ENCODE measurements at regions not wholly inside any gene's neighbourhood (a gene's known extent, or its start where the extent isn't known, plus 50 kb on each side); places are given as distances from the start of the nearest gene placed in this dataset.
"Not testable (repeated sequence)": the region's sequence is repeated elsewhere in the genome, so short reads cannot be mapped to it uniquely, and the experiment has no call there.

DNA sequence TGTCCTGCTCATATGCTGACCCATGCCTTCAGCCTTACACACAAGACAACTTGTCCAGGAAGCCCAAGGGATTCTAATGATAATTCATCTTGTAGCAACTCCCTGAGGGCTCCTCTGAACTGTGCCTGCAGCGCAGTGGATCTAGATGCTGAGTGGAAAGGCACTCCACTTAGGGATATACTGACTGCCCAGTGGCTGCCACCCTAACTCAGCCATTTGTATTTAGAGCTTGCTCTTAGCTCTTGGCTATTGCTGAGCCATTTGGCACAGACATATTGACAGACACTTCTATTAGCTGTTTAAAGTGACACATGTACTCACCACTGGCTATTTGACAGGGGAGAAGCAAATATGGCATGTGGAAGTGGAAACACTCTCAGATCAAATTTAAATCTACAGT is 278.3 kb upstream of the SGK1 start:
- Mint-ChIP-seq H3K4me1 (no peaks in the 10 kb centered on the region), H3K9me3 (no peaks in the 10 kb centered on the region), H3K27me3 (no peaks in the 10 kb centered on the region), H3K4me3 (no peak overlapping the region), H3K27ac (no peak overlapping the region), H3K36me3 (no peaks in the 10 kb centered on the region)

DNA sequence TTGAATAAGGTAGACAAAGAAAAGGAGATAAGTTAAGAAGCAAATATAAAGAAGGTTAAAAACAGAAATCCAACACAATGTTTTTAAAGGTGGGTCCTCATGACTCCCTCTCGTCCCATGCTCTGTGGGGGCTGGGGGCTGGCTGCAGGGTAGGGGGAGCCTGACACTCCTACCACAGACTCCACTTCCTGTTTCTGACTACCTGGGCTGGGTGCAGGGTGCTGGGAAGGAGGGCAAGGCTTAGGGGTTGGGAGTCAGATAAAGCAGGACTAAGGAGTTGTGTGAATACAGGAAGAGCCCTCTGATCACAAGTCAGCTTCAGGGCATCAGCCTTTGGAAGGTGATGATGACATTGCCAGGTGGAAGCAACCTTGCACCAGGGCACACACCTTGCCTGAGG is 277.0 kb upstream of the SGK1 start:
- H3K4me1 Mint-ChIP-seq: no peaks in the 10 kb centered on the region
- H3K4me3 Mint-ChIP-seq: no peak overlapping the region
- no peaks in the 10 kb centered on the region for H3K36me3 Mint-ChIP-seq
- no peaks in the 10 kb centered on the region for H3K9me3 Mint-ChIP-seq
- no peak overlapping the region for H3K27ac Mint-ChIP-seq
- H3K27me3 Mint-ChIP-seq: no peaks in the 10 kb centered on the region

DNA sequence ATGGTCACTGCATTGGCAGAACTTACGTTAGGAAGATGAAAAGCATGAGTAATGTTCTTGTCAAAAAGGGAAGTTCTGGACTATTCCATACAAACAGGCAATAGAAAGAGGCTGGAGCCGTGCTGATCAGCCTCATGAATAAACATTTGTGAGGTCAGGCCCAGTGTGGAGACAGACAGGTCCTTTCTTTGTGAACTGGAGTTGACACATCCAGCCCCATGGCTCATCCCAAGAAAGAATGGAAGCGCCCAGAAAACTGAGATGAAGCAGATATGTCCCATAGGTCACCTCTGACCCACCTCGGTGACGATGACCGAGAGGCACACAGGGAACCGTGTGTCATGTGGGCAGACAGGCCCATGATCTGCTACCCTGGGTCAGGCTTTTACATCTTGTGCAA is 276.0 kb upstream of the SGK1 start:
- H3K4me1 Mint-ChIP-seq: no peaks in the 10 kb centered on the region
- H3K9me3 Mint-ChIP-seq: no peaks in the 10 kb centered on the region
- no peak overlapping the region for H3K4me3 Mint-ChIP-seq
- no peaks in the 10 kb centered on the region for H3K27me3 Mint-ChIP-seq
- H3K36me3 Mint-ChIP-seq: no peaks in the 10 kb centered on the region
- no peak overlapping the region for H3K27ac Mint-ChIP-seq

DNA sequence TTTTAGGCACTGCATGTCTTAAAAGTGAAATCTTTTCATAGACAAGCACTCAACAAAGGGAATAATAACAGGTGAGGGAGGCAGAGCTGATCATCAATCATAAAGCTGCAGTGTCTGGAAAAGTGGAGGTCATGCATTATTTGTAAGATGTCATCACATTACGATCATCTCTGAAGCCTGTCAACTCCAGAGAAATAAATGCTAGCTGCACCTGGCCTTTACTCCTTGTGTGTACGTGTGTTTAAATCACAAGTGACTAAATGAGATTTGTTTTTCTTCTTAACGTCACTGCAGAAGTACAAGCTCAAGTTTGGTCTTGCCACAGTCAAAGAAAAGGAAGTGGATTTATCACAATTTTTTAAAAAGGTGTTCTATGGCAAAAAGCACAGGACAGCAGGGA is 275.5 kb upstream of the SGK1 start:
- Mint-ChIP-seq H3K27me3 (no peaks in the 10 kb centered on the region), H3K36me3 (no peaks in the 10 kb centered on the region), H3K27ac (no peak overlapping the region), H3K9me3 (no peaks in the 10 kb centered on the region), H3K4me1 (no peaks in the 10 kb centered on the region), H3K4me3 (no peak overlapping the region)

DNA sequence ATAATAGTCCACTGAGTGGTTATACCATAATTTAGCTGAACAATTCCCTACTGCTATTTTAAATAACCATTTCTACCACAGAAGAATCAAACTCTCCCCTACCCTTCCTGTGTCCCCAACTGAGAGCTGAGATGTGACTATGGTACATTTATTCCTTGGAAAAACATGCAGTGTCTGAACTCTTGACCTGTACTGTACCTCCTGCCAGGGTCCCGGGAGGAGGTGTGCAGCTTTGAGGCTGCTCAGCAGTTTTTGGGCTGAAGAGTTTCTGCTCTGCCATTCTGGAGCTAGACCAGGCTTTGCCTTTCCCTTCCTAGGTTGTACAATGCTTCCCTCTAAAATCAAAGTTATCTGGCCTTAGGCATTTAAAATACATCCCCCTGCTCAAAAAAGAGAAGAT is 275.1 kb upstream of the SGK1 start:
- Mint-ChIP-seq H3K27me3 (no peaks in the 10 kb centered on the region), H3K27ac (no peak overlapping the region)

DNA sequence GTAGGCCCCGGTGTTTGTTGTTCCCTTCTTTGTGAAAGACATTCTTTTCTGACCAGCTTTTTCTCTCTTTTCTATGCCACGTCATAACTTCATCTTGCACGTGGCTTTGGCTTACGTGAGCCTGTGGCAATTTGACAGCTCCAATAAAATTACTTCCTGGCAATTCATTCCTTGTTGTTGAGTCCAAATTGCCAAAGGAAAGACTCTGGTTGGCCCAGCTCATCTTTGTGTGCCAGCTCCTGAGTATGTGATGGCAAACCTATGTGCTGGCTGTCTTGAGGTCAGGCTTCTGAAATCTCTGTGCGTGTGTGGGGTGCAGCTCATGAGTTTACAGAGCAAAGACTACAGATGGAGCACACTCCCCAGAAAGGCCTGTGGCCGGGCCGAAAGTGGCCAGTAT is 272.5 kb upstream of the SGK1 start:
- Mint-ChIP-seq H3K27ac (no peak overlapping the region), H3K4me1 (no peaks in the 10 kb centered on the region), H3K27me3 (no peaks in the 10 kb centered on the region), H3K4me3 (no peak overlapping the region), H3K36me3 (no peaks in the 10 kb centered on the region), H3K9me3 (no peaks in the 10 kb centered on the region)

More for the DNA sequence above, 275.1 kb upstream of the SGK1 start:
- H3K36me3 Mint-ChIP-seq: no peaks in the 10 kb centered on the region
- no peaks in the 10 kb centered on the region for H3K9me3 Mint-ChIP-seq
- no peak overlapping the region for H3K4me3 Mint-ChIP-seq
- no peaks in the 10 kb centered on the region for H3K4me1 Mint-ChIP-seq

DNA sequence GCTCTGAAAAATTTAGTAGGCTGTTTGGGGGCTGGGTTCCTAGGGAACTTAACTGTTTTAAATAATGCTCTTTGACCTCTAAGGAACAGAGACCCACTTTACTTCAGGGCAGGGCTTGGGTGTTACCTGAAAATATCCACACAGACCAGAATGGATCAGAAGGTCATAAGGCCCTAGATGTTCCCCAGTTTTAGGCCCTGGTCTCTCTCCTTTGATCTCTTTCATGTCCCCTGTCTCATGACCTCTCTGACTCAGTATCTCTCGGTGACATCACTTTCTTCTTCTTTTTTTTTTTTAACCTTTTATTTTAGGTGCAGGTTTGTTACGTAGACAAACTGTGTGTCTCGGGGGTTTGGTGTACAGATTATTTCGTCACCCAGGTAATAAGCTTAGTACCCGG is 272.1 kb upstream of the SGK1 start:
- Mint-ChIP-seq H3K27me3 (no peaks in the 10 kb centered on the region), H3K27ac (no peak overlapping the region), H3K9me3 (no peaks in the 10 kb centered on the region), H3K36me3 (no peaks in the 10 kb centered on the region), H3K4me3 (no peak overlapping the region), H3K4me1 (no peaks in the 10 kb centered on the region)

DNA sequence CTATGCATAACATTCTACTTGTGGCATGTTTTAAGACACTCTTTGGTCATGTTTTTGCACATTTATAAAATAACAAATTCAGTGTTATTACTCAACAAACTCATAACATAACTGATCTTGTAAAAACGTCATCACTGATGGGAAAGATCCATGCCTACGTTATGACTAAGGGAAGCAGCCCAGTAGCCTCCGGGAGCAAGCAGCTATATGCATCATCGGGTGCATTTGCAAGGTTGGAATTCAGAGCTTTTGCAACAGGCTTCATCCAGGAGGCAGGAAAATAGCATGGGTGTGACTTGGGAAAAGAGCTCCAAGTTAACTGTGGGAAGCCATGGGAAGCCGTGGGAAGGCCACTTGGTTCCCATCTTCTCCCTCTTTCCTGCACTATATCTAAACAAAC is 271.6 kb upstream of the SGK1 start:
- no peaks in the 10 kb centered on the region for H3K9me3 Mint-ChIP-seq
- H3K27me3 Mint-ChIP-seq: no peaks in the 10 kb centered on the region
- no peak overlapping the region for H3K27ac Mint-ChIP-seq
- H3K4me1 Mint-ChIP-seq: no peaks in the 10 kb centered on the region
- no peak overlapping the region for H3K4me3 Mint-ChIP-seq
- H3K36me3 Mint-ChIP-seq: no peaks in the 10 kb centered on the region

DNA sequence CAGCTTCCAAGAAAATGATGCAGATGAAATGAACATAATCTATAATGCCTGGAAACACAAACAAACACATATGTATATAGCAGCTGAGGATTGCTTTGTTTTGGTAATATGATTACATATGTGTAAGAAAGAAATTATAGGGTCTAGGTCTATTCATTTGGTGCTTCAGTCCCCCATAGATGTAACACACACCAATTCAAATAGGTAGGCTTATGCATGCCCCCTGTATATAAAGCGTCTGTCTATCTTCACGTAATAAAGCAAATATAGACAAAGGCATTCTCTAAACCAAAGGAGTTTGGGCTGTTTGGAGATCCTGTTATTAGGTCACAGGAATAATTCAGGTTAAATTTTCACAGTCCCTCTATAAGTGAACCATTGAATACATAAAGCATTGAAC is 270.4 kb upstream of the SGK1 start:
- no peaks in the 10 kb centered on the region for H3K27me3 Mint-ChIP-seq
- no peaks in the 10 kb centered on the region for H3K36me3 Mint-ChIP-seq
- H3K27ac Mint-ChIP-seq: no peak overlapping the region
- no peaks in the 10 kb centered on the region for H3K4me1 Mint-ChIP-seq
- no peaks in the 10 kb centered on the region for H3K9me3 Mint-ChIP-seq
- no peak overlapping the region for H3K4me3 Mint-ChIP-seq

DNA sequence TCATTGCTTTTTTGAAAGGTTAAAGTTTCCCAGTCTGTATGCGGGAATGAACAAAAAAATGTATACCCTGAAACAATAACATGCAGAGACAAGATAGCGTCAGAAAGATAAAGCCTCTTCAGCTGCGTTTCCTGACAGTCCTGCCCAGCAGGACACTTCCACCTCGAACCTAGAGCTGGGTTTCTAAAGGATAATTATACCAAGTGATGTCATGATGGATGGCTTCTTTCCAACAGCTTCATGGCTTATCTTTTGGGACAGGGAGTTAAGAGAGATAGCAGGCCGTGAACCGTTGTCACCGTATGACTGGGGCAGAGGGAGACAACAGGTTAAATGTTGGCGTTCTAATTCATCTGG is 267.6 kb upstream of the SGK1 start:
- H3K36me3 Mint-ChIP-seq: no peaks in the 10 kb centered on the region
- H3K27ac Mint-ChIP-seq: no peak overlapping the region
- no peaks in the 10 kb centered on the region for H3K9me3 Mint-ChIP-seq
- no peaks in the 10 kb centered on the region for H3K4me1 Mint-ChIP-seq
- H3K4me3 Mint-ChIP-seq: no peak overlapping the region
- H3K27me3 Mint-ChIP-seq: no peaks in the 10 kb centered on the region

DNA sequence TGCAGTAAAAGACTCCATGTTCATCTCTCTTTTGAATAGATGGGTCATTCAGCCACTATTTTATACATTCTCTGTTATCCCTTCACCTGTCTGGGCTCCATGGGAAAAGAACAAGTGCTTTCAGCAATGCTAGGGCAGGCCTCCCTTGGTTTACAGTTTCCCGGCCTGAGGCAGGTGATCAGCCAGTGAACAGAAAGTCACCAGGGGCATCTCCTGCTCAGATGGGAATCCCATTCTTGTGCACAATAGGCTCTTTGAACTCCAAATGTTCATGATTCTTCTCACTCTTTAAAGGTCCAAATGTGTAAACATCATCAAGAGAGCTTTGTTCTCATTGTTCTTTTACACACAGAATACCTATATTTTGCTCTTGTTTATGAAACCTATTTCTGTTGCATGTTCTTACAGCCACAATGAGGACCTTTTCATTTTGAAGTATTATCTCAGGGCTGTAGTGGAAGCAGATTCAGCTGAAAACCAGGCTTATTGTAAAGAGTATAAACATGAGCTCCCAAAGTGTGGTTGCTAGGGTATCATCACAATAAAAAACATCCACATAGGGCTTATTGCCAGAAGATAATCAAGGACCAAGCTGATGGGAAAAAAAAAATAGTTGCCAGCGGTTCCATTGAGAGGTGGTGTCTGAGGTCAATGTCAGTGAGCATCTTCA is 267.1 kb upstream of the SGK1 start:
- Mint-ChIP-seq H3K9me3 (no peaks in the 10 kb centered on the region), H3K4me3 (no peak overlapping the region), H3K27me3 (no peaks in the 10 kb centered on the region), H3K4me1 (no peaks in the 10 kb centered on the region), H3K36me3 (no peaks in the 10 kb centered on the region), H3K27ac (no peak overlapping the region)

DNA sequence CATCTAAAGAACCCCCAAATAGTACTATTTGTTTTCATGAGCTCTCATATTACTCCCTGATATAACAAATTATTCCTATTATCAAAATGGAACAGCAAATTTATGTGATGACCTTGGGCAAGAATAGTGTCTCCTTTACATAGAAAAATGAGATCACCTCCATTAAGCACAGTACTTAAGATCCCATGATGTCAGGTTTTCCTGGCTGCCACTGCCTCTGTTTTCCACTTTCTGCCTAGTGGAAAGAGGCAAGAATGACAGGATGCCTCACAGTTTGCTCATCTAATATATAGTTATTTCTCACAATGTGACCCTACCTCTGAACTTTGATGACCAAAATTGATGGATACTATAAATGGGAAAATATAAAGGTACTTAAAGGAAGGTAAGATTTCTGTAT is 260.1 kb upstream of the SGK1 start:
- Mint-ChIP-seq H3K27me3 (no peaks in the 10 kb centered on the region), H3K36me3 (no peaks in the 10 kb centered on the region), H3K4me3 (no peak overlapping the region), H3K4me1 (no peaks in the 10 kb centered on the region), H3K9me3 (peaks cover 14% of the 10 kb centered on the region), H3K27ac (no peak overlapping the region)

DNA sequence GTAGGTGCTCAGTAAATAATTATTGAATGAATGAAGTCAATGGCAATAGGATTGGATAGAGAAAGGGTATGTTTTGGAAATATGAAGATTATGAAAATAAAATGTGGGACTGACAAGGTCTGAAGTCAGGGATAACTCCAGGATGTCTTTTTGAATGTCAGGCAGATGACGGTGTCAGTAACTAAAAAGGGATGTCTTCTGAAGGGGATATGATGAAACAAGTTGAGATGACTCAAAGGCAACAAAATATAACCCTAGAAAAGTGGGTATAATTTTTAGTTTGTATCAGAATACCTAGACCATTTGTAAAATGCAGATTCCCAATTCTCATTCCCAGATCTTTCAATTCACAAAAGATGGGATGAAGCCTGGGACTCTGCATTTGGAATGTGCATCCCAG is 257.3 kb upstream of the SGK1 start:
- H3K4me1 Mint-ChIP-seq: peaks cover 7% of the 10 kb centered on the region
- peaks cover 3% of the 10 kb centered on the region for H3K36me3 Mint-ChIP-seq
- no peaks in the 10 kb centered on the region for H3K27me3 Mint-ChIP-seq
- H3K9me3 Mint-ChIP-seq: peaks cover 14% of the 10 kb centered on the region
- H3K27ac Mint-ChIP-seq: no peak overlapping the region
- H3K4me3 Mint-ChIP-seq: no peak overlapping the region

DNA sequence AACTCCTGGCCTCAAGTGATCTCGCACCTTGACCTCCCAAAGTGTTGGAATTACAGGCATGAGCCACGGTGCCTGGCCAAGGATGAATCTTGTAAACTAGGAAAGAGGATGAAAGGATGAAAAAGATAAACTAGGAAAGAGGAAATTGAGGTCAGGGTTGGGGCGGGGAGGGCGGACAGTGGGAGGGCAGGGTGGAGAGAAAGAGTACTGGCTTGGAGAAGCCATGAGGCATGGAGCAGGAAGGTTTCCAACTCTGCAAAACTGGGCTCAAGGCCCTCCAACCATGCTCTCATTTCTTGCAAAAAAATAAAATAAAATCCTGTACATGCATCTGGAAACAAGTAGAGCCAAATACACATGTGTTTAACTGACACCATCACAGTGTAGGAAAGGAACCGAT is 256.6 kb upstream of the SGK1 start:
- Mint-ChIP-seq H3K4me3 (no peak overlapping the region), H3K27ac (no peak overlapping the region), H3K4me1 (peaks cover 15% of the 10 kb centered on the region), H3K9me3 (peaks cover 9% of the 10 kb centered on the region), H3K27me3 (no peaks in the 10 kb centered on the region), H3K36me3 (peaks cover 3% of the 10 kb centered on the region)

DNA sequence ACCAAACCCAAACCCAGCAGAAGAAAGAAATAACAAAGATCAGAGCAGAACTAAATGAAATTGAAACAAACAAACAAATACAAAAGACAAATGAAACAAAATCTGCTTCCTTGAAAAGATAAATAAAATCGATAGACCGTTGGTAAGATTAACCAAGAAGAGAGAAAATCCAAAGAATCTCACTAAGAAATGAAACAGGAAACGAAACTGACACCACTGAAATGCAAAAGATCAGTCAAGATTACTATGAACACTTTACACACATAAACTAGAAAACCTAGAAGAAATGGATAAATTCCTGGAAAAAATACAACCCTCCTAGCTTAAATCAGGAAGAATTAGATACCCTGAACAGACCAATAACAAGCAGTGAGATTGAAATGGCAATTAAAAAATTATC is 252.1 kb upstream of the SGK1 start:
- not testable (repeated sequence) for H3K27me3 Mint-ChIP-seq, H3K9me3 Mint-ChIP-seq, H3K36me3 Mint-ChIP-seq
- Mint-ChIP-seq H3K27ac (peak overlapping the region; percentile 5), H3K4me3 (peak overlapping the region; percentile 50), H3K4me1 (peaks cover 26% of the 10 kb centered on the region)

DNA sequence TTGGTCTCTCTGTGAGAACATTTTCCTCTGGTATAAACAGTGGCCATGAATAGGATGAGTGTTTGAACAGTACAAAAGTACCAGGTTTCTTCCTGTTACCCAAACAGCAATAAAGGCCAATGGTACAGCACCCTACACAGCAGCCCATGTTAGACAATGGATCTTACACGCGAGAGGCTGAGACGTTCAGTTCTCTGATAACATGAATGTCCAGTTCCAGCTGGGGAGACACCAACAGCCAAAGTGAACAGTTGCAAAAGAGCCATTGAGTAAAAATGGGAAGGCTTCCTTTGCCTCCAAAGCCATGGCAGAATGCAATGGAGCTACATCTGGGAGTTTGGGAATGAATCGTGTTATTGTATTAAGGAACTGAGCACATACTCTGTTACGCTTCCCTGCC is 246.8 kb upstream of the SGK1 start:
- H3K27me3 Mint-ChIP-seq: no peaks in the 10 kb centered on the region
- peaks cover 13% of the 10 kb centered on the region for H3K4me1 Mint-ChIP-seq
- H3K27ac Mint-ChIP-seq: no peak overlapping the region
- no peaks in the 10 kb centered on the region for H3K36me3 Mint-ChIP-seq
- no peaks in the 10 kb centered on the region for H3K9me3 Mint-ChIP-seq
- H3K4me3 Mint-ChIP-seq: no peak overlapping the region

DNA sequence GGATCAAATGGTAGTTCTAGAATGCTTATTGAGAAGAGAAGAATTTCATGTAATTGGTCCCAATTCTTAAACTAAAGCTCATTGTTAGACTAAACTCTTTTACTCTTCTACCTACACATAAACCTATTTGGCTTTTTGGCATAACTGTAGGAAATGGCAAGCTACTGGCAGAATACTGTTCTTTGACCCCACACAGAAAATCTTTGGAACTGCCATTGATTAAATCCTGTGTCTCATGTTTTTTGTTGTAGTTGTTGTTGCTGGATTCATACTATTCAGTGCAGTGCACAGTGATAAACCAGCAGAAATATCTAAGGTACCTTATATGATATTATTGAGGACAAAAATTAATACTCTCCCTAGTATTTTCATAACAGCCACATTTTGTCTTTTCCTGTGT is 242.1 kb upstream of the SGK1 start:
- Mint-ChIP-seq H3K27me3 (no peaks in the 10 kb centered on the region), H3K9me3 (peaks cover 9% of the 10 kb centered on the region), H3K4me1 (no peaks in the 10 kb centered on the region), H3K4me3 (no peak overlapping the region), H3K27ac (no peak overlapping the region), H3K36me3 (peaks cover 4% of the 10 kb centered on the region)
